Transverse colon (tissue), 3 donors: ENCODE measurements at regions not wholly inside any gene's neighbourhood (a gene's known extent, or its start where the extent isn't known, plus 50 kb on each side); places are given as distances from the start of the nearest gene placed in this dataset.

ENCODE experiments used
- EP300 ChIP-seq: sonication (generic); formaldehyde crosslinking; IDR thresholded peaks from one replicate; pipeline ENCODE4 v1.6.1; 2017; ENCODE audit warnings: antibody characterized with exemption, low read depth
- POLR2AphosphoS5 ChIP-seq, 3 donors: sonication (generic); formaldehyde crosslinking; IDR thresholded peaks; one replicate each; pipeline ENCODE4 v1.6.1; 2016; ENCODE audit warnings: antibody characterized with exemption in 3 of 3

DNA sequence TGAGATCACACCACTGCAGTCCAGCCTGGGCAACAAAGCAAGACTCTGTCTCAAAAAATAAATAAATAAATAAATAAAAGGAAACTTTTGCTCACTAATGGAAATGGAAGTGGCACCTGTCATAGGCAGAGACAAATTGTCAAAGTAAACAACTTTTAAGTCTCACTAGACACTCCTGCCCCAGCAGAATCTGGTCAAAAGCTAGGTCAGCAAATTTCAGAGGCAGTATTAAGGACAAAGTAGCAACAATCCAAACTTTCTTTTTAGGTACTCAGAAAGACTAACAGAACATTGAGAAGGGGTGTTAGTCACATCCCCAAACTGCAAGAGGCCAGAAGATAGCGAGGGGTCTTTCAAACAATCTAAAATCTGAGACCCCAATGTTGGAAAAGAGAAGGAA, 101.4 kb upstream of the MSX2 start:
- no peak for TF ChIP-seq POLR2AphosphoS5 (IDR thresholded peaks at IDR 0.05)
- TF ChIP-seq EP300: no peak
